Hepatocyte (in vitro differentiated cells): ENCODE measurements at regions not wholly inside any gene's neighbourhood (a gene's known extent, or its start where the extent isn't known, plus 50 kb on each side); places are given as distances from the start of the nearest gene placed in this dataset.
A peak's percentile ranks its signal among the peaks of the same experiment; 100 is the strongest.

ENCODE experiments used
- DNase-seq: peaks from one replicate; pipeline ENCODE4 v3.0.0-alpha.2; 2016; ENCODE audit warnings: low spot score
- H2AFZ ChIP-seq: fragments of 200-600 bp; sonication (generic); 2 replicates; pipeline ENCODE4 v1.6.0; 2016; ENCODE audit warnings: antibody characterized with exemption, mild to moderate bottlenecking
- H3K27ac ChIP-seq: fragments of 200-600 bp; sonication (generic); 2 replicates; pipeline ENCODE4 v1.5.1; 2016; ENCODE audit warnings: mild to moderate bottlenecking
- H3K27me3 ChIP-seq: fragments of 200-600 bp; sonication (generic); 2 replicates; pipeline ENCODE4 v1.6.1; 2016
- H3K36me3 ChIP-seq: fragments of 200-600 bp; sonication (generic); replicated peaks from 2 replicates; pipeline ENCODE4 v1.5.1; 2016; ENCODE audit warnings: low read depth; ENCODE audit not compliant: insufficient read depth
- H3K4me1 ChIP-seq: fragments of 200-600 bp; sonication (generic); 2 replicates; pipeline ENCODE4 v1.5.1; 2016; ENCODE audit warnings: mild to moderate bottlenecking, moderate library complexity; ENCODE audit not compliant: insufficient read depth
- H3K4me2 ChIP-seq: fragments of 200-600 bp; sonication (generic); 2 replicates; pipeline ENCODE4 v1.6.0; 2016
- H3K4me3 ChIP-seq: fragments of 200-600 bp; sonication (generic); 2 replicates; pipeline ENCODE4 v1.5.1; 2016; ENCODE audit warnings: mild to moderate bottlenecking
- H3K79me2 ChIP-seq: fragments of 200-600 bp; sonication (generic); 2 replicates; pipeline ENCODE4 v1.6.0; 2017; ENCODE audit warnings: mild to moderate bottlenecking
- H3K9me2 ChIP-seq: fragments of 200-600 bp; sonication (generic); replicated peaks from 2 replicates; pipeline ENCODE4 v1.6.0; 2017; ENCODE audit warnings: mild to moderate bottlenecking; ENCODE audit not compliant: insufficient read depth
- H3K9me3 ChIP-seq: fragments of 200-600 bp; sonication (generic); 2 replicates; pipeline ENCODE4 v1.5.1; 2016; ENCODE audit warnings: low read depth, mild to moderate bottlenecking
- H4K20me1 ChIP-seq: fragments of 200-600 bp; sonication (generic); 2 replicates; pipeline ENCODE4 v1.6.0; 2016; ENCODE audit warnings: mild to moderate bottlenecking; ENCODE audit not compliant: insufficient read depth, poor library complexity, severe bottlenecking
- CTCF ChIP-seq: fragments of 200-600 bp; sonication (generic); IDR thresholded peaks from 2 replicates; pipeline ENCODE4 v1.5.1; 2016; ENCODE audit warnings: antibody characterized with exemption, mild to moderate bottlenecking; ENCODE audit not compliant: poor library complexity
- EZH2 ChIP-seq: fragments of 200-600 bp; sonication (generic); IDR thresholded peaks from 2 replicates; pipeline ENCODE4 v1.6.1; 2016; ENCODE audit warnings: antibody characterized with exemption, mild to moderate bottlenecking, borderline replicate concordance
- EZH2phosphoT487 ChIP-seq: fragments of 200-600 bp; sonication (generic); IDR thresholded peaks from one replicate; pipeline ENCODE4 v1.6.1; 2018; ENCODE audit warnings: antibody characterized with exemption, mild to moderate bottlenecking, low read depth, moderate library complexity; ENCODE audit not compliant: unreplicated experiment, severe bottlenecking
- WGBS: methylation state at CpG from one replicate; pipeline ENCODE4 v1.1.6; 2016; ENCODE audit warnings: low lambda C conversion rate; ENCODE audit errors: missing lambda C conversion rate; 5-methylcytosine and 5-hydroxymethylcytosine counted together

GRCh38 chr7:46786221-46786954, 795.5 kb downstream of the TNS3 start:
- Histone ChIP-seq H3K27ac (no peak overlapping the region), H3K4me1 (peaks cover 5% of the 10 kb centered on the region), H3K4me3 (no peak overlapping the region), H2AFZ (no peak overlapping the region), H3K9me3 (no peaks in the 10 kb centered on the region), H3K4me2 (no peak overlapping the region), H3K27me3 (no peaks in the 10 kb centered on the region), H3K79me2 (no peaks in the 10 kb centered on the region), H4K20me1 (no peaks in the 10 kb centered on the region), H3K36me3 (no peaks in the 10 kb centered on the region), H3K9me2 (no peaks in the 10 kb centered on the region)
- TF ChIP-seq EZH2, result no peak
- TF ChIP-seq EZH2phosphoT487, result no peak
- no peak for TF ChIP-seq CTCF
- WGBS, result 71% methylated on average over 8 of the region's 8 CpGs
- DNase-seq, result no peak

GRCh38 chr7:46784732-46785131, 797.2 kb downstream of the TNS3 start:
- Histone ChIP-seq H3K9me2 (no peaks in the 10 kb centered on the region), H3K27ac (no peak overlapping the region), H2AFZ (no peak overlapping the region), H3K4me3 (no peak overlapping the region), H3K4me2 (no peak overlapping the region), H3K27me3 (no peaks in the 10 kb centered on the region), H3K79me2 (no peaks in the 10 kb centered on the region), H4K20me1 (no peaks in the 10 kb centered on the region), H3K36me3 (no peaks in the 10 kb centered on the region), H3K4me1 (peaks cover 5% of the 10 kb centered on the region), H3K9me3 (no peaks in the 10 kb centered on the region)
- 80% methylated on average over 1 of the region's 1 CpG for WGBS
- peak; percentile 49 for DNase-seq
- TF ChIP-seq EZH2 (no peak), EZH2phosphoT487 (no peak), CTCF (no peak)

- TF ChIP-seq EZH2 (no peak), CTCF (no peak), EZH2phosphoT487 (no peak)
- Histone ChIP-seq H3K27me3 (no peaks in the 10 kb centered on the region), H3K9me3 (no peaks in the 10 kb centered on the region), H3K27ac (no peak overlapping the region), H2AFZ (no peak overlapping the region), H3K9me2 (no peaks in the 10 kb centered on the region), H3K79me2 (no peaks in the 10 kb centered on the region), H3K4me1 (peaks cover 5% of the 10 kb centered on the region), H3K4me2 (no peak overlapping the region), H3K36me3 (no peaks in the 10 kb centered on the region), H4K20me1 (no peaks in the 10 kb centered on the region), H3K4me3 (no peak overlapping the region)
- 77% methylated on average over 2 of the region's 2 CpGs for WGBS
- no peak for DNase-seq
Measured at GRCh38 chr7:46781901-46782439, 799.9 kb downstream of the TNS3 start.
